ENCODE measurements at regions not wholly inside any gene's neighbourhood (a gene's known extent, or its start where the extent isn't known, plus 50 kb on each side); places are given as distances from the start of the nearest gene placed in this dataset.

- no peaks in the 10 kb centered on the region for H3K4me1 ChIP-seq
- ATAC-seq (peak; percentile 46 to 55), DNase-seq (no peak)
- no peaks in the 10 kb centered on the region for H3K27me3 ChIP-seq (ENCODE audit: low read depth)
- no peaks in the 10 kb centered on the region for H3K9me3 ChIP-seq
- no peak overlapping the region for H3K27ac ChIP-seq
- no peak overlapping the region for H3K4me3 ChIP-seq
- TF ChIP-seq CTCF (IDR thresholded peaks at IDR 0.05): no peak
- H3K36me3 ChIP-seq: no peaks in the 10 kb centered on the region
- intact Hi-C loops (cut with DNase I): no loop called here
Observed at GRCh38 chr4:13126976-13127910, 356.9 kb downstream of the RAB28 start.

- no peaks in the 10 kb centered on the region for H3K27me3 ChIP-seq (ENCODE audit: low read depth)
- H3K27ac ChIP-seq: no peak overlapping the region
- H3K36me3 ChIP-seq: no peaks in the 10 kb centered on the region
- no peak overlapping the region for H3K4me3 ChIP-seq
- no peaks in the 10 kb centered on the region for H3K4me1 ChIP-seq
- ATAC-seq: no peak
- no peak for TF ChIP-seq CTCF (IDR thresholded peaks at IDR 0.05)
- no peak for DNase-seq
- intact Hi-C loops (cut with DNase I): no loop called here
- H3K9me3 ChIP-seq: no peaks in the 10 kb centered on the region
Observed at GRCh38 chr4:13118633-13119032, 365.5 kb downstream of the RAB28 start.

- ATAC-seq (no peak), DNase-seq (no peak)
- no peak overlapping the region for H3K27ac ChIP-seq
- no peak overlapping the region for H3K4me3 ChIP-seq
- no peaks in the 10 kb centered on the region for H3K9me3 ChIP-seq
- no peaks in the 10 kb centered on the region for H3K27me3 ChIP-seq (ENCODE audit: low read depth)
- intact Hi-C loops (cut with DNase I): no loop called here
- no peaks in the 10 kb centered on the region for H3K36me3 ChIP-seq
- no peak for TF ChIP-seq CTCF (IDR thresholded peaks at IDR 0.05)
- no peaks in the 10 kb centered on the region for H3K4me1 ChIP-seq
Observed at GRCh38 chr4:13117185-13117584, 367.0 kb downstream of the RAB28 start.

GRCh38 chr4:13112030-13112429 lies 372.1 kb downstream of the RAB28 start:
- Histone ChIP-seq H3K27me3 (ENCODE audit: low read depth) (no peaks in the 10 kb centered on the region), H3K4me1 (no peaks in the 10 kb centered on the region), H3K4me3 (no peak overlapping the region), H3K36me3 (no peaks in the 10 kb centered on the region), H3K9me3 (no peaks in the 10 kb centered on the region), H3K27ac (no peak overlapping the region)
- ATAC-seq (no peak), DNase-seq (no peak)
- no peak for TF ChIP-seq CTCF (IDR thresholded peaks at IDR 0.05)
- intact Hi-C loops (cut with DNase I): no loop called here

GRCh38 chr4:13109536-13109935 lies 374.6 kb downstream of the RAB28 start:
- no peaks in the 10 kb centered on the region for H3K36me3 ChIP-seq
- no peaks in the 10 kb centered on the region for H3K4me1 ChIP-seq
- H3K4me3 ChIP-seq: no peak overlapping the region
- no peaks in the 10 kb centered on the region for H3K9me3 ChIP-seq
- DNase-seq (no peak), ATAC-seq (no peak)
- no peaks in the 10 kb centered on the region for H3K27me3 ChIP-seq (ENCODE audit: low read depth)
- no peak overlapping the region for H3K27ac ChIP-seq
- TF ChIP-seq CTCF (IDR thresholded peaks at IDR 0.05): no peak
- intact Hi-C loops (cut with DNase I): no loop called here

Data from lower lobe of right lung (tissue), 2 donors.